ENCODE measurements at regions not wholly inside any gene's neighbourhood (a gene's known extent, or its start where the extent isn't known, plus 50 kb on each side); places are given as distances from the start of the nearest gene placed in this dataset.

GRCh38 chr17:55930291-55930809 is 179.5 kb downstream of the PCTP start:
- TF ChIP-seq POLR2A (IDR thresholded peaks at IDR 0.05) (no peak), CTCF (IDR thresholded peaks at IDR 0.05) (no peak)
